GM18498 (cell line): ENCODE measurements at regions not wholly inside any gene's neighbourhood (a gene's known extent, or its start where the extent isn't known, plus 50 kb on each side); places are given as distances from the start of the nearest gene placed in this dataset.

Source experiments
- ATAC-seq: cut with Tn5 transposase; IDR thresholded peaks from one replicate; pipeline ENCODE4 v1.9.1; 2021; ENCODE audit warnings: mild to moderate bottlenecking, moderate library complexity; ENCODE audit not compliant: unreplicated experiment

GRCh38 chr10:4138146-4138721, 353.2 kb upstream of the KLF6 start:
- ATAC-seq, result no peak

- no peak for ATAC-seq
Observed at GRCh38 chr10:4137299-4137698, 352.3 kb upstream of the KLF6 start.

GRCh38 chr10:4136121-4136520, 351.1 kb upstream of the KLF6 start:
- ATAC-seq, result peak; percentile 81

- ATAC-seq, result no peak
Observed at GRCh38 chr10:4132216-4132556, 347.2 kb upstream of the KLF6 start.

GRCh38 chr10:4131407-4132215, 346.6 kb upstream of the KLF6 start:
- peak; percentile 66 for ATAC-seq

- no peak for ATAC-seq
Observed at GRCh38 chr10:4130685-4131084, 345.7 kb upstream of the KLF6 start.

GRCh38 chr10:4129866-4130477, 345.0 kb upstream of the KLF6 start:
- no peak for ATAC-seq

GRCh38 chr10:4127518-4128315, 342.7 kb upstream of the KLF6 start:
- ATAC-seq, result peak; percentile 68

- ATAC-seq, result no peak
Observed at GRCh38 chr10:4125776-4126175, 340.8 kb upstream of the KLF6 start.

GRCh38 chr10:4121502-4122380, 336.7 kb upstream of the KLF6 start:
- ATAC-seq, result peak; percentile 74

GRCh38 chr10:4120096-4120853, 335.3 kb upstream of the KLF6 start:
- ATAC-seq, result no peak

- ATAC-seq, result no peak
Observed at GRCh38 chr10:4119107-4119506, 334.1 kb upstream of the KLF6 start.

- no peak for ATAC-seq
Observed at GRCh38 chr10:4117604-4118003, 332.6 kb upstream of the KLF6 start.

- no peak for ATAC-seq
Observed at GRCh38 chr10:4111643-4112042, 326.6 kb upstream of the KLF6 start.

- ATAC-seq, result no peak
Observed at GRCh38 chr10:4109469-4109868, 324.5 kb upstream of the KLF6 start.

GRCh38 chr10:4108693-4109092, 323.7 kb upstream of the KLF6 start:
- no peak for ATAC-seq

- no peak for ATAC-seq
Observed at GRCh38 chr10:4107285-4107851, 322.4 kb upstream of the KLF6 start.

GRCh38 chr10:4103603-4104002, 318.6 kb upstream of the KLF6 start:
- ATAC-seq, result no peak

GRCh38 chr10:4102802-4103344, 317.9 kb upstream of the KLF6 start:
- no peak for ATAC-seq
